ACHN (cell line): ENCODE measurements at regions not wholly inside any gene's neighbourhood (a gene's known extent, or its start where the extent isn't known, plus 50 kb on each side); places are given as distances from the start of the nearest gene placed in this dataset.
A peak's percentile ranks its signal among the peaks of the same experiment; 100 is the strongest.

Experiments
- DNase-seq: peaks from one replicate; pipeline ENCODE4 v3.0.0-alpha.2; 2015
- in situ Hi-C: cut with HindIII; loops from 2 replicates; pipeline ENCODE4 v1.10.0; 2017; ENCODE audit warnings: low sequenced_read_pairs, low pct_ligation_motif_present, low pct_unique_long_range_greater_than_20kb

GRCh38 chr12:85352016-85352415, 72.0 kb downstream of the ALX1 start:
- in situ Hi-C loops = no loop called here
- DNase-seq = no peak

- in situ Hi-C loops = no loop called here
- no peak for DNase-seq
These were observed 76.8 kb downstream of the ALX1 start for GRCh38 chr12:85356596-85357385.

- in situ Hi-C loops = no loop called here
- DNase-seq = no peak
These were observed 77.6 kb downstream of the ALX1 start for GRCh38 chr12:85357609-85358008.

- in situ Hi-C loops = no loop called here
- no peak for DNase-seq
These were observed 78.7 kb downstream of the ALX1 start for GRCh38 chr12:85358715-85359114.

- in situ Hi-C loops = no loop called here
- DNase-seq = no peak
These were observed 83.6 kb downstream of the ALX1 start for GRCh38 chr12:85363382-85364190.

- DNase-seq = no peak
- in situ Hi-C loops = no loop called here
These were observed 87.9 kb downstream of the ALX1 start for GRCh38 chr12:85367936-85368335.

- DNase-seq = no peak
- in situ Hi-C loops = no loop called here
These were observed 89.5 kb downstream of the ALX1 start for GRCh38 chr12:85369365-85370154.

- DNase-seq = no peak
- in situ Hi-C loops = no loop called here
These were observed 93.0 kb downstream of the ALX1 start for GRCh38 chr12:85373045-85373444.

- no peak for DNase-seq
- in situ Hi-C loops = no loop called here
These were observed 95.0 kb downstream of the ALX1 start for GRCh38 chr12:85374981-85375380.

GRCh38 chr12:85385406-85385805, 105.4 kb downstream of the ALX1 start:
- no peak for DNase-seq
- in situ Hi-C loops = no loop called here

- DNase-seq = no peak
- in situ Hi-C loops = no loop called here
These were observed 110.2 kb downstream of the ALX1 start for GRCh38 chr12:85390266-85390665.

GRCh38 chr12:85392508-85392907, 112.5 kb downstream of the ALX1 start:
- in situ Hi-C loops = no loop called here
- no peak for DNase-seq

- in situ Hi-C loops = no loop called here
- no peak for DNase-seq
These were observed 113.6 kb downstream of the ALX1 start for GRCh38 chr12:85393606-85394005.

GRCh38 chr12:85394065-85394464, 114.0 kb downstream of the ALX1 start:
- in situ Hi-C loops = no loop called here
- no peak for DNase-seq

GRCh38 chr12:85394809-85395208, 114.8 kb downstream of the ALX1 start:
- in situ Hi-C loops = no loop called here
- DNase-seq = no peak

- DNase-seq = no peak
- in situ Hi-C loops = no loop called here
These were observed 125.2 kb downstream of the ALX1 start for GRCh38 chr12:85405262-85405661.

- in situ Hi-C loops = no loop called here
- DNase-seq = peak; percentile 69
These were observed 125.9 kb downstream of the ALX1 start for GRCh38 chr12:85405781-85406522.

GRCh38 chr12:85413266-85413665, 133.2 kb downstream of the ALX1 start:
- DNase-seq = no peak
- in situ Hi-C loops = no loop called here

- in situ Hi-C loops = no loop called here
These were observed 142.7 kb downstream of the ALX1 start for GRCh38 chr12:85422762-85423161.

More at GRCh38 chr12:85422762-85423161, 142.7 kb downstream of the ALX1 start:
- DNase-seq = no peak
